Right atrium auricular region (tissue), 2 donors: ENCODE measurements at regions not wholly inside any gene's neighbourhood (a gene's known extent, or its start where the extent isn't known, plus 50 kb on each side); places are given as distances from the start of the nearest gene placed in this dataset.

Experiments
- DNase-seq: peaks from one replicate; pipeline ENCODE4 v3.0.0-alpha.2; 2019; ENCODE audit warnings: low spot score
- H3K27ac ChIP-seq, 2 donors: fragments of 200-600 bp; sonication (generic); 1 replicate in 1 of 2; 2 replicates in 1 of 2; pipeline ENCODE4 v1.5.1; 2016 to 2019
- H3K27me3 ChIP-seq, 2 donors: fragments of 200-600 bp; sonication (generic); one replicate each; pipeline versions ENCODE4 v1.5.1 to v1.6.0; 2017 to 2019
- H3K36me3 ChIP-seq: fragments of 200-600 bp; sonication (generic); one replicate; pipeline ENCODE4 v1.5.1; 2016
- H3K4me1 ChIP-seq, 2 donors: fragments of 200-600 bp; sonication (generic); one replicate each; pipeline versions ENCODE4 v1.5.1 to v1.6.0; 2017 to 2019
- H3K4me3 ChIP-seq, 2 donors: fragments of 200-600 bp; sonication (generic); 1 replicate in 1 of 2; 2 replicates in 1 of 2; pipeline ENCODE4 v1.5.1; 2017 to 2019; ENCODE audit warnings: mild to moderate bottlenecking in 1 of 2, moderate library complexity in 1 of 2
- H3K9me3 ChIP-seq, 2 donors: fragments of 200-600 bp; sonication (generic); one replicate each; pipeline ENCODE4 v1.5.1; 2019
- TF ChIP-seq, protein P1 (sequence below), 2 donors: fragments of 200-600 bp; sonication (generic); IDR thresholded peaks; one replicate each; pipeline ENCODE4 v1.5.1; 2019; ENCODE audit warnings: antibody characterized with exemption in 2 of 2

DNA sequence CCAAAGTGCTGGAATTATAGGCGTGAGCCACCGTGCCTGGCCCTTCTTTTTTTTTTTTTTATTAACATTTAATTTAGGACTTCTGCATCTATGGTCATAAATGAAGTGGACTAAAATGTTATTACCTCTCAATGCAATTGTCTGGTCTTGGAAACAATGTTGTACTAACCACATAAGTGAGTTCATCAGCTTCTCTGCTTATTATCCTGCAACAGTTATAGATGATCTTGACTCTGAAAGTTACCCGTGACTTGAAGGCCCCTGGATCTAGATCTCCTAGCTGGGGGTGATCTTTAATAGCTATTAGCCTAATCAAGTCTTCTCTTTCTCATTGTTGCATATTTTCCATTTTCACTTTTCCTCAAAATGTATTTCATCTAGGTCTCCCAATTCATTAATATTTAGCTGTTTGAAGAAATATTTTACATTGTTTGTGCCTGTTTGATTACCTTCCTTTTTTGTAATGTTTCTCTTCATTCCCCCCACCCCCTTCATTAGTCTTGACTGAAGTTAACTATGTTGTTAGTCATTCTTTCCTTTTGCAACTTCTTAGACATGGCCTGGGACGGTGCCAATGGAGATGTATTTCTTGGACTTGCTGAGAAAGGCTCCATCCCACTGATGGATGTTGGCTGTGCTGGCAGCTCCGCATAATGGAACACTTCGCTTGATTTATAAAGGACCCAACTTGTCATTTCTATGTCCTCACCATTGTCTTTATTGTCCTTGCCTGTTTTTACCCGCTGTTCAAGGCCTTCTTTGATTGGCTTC is 141.6 kb upstream of the RIOK3 start:
- peak; percentile 88 for DNase-seq
- Histone ChIP-seq H3K4me1 (peaks cover 0 to 9% of the 10 kb centered on the region in 2 donors), H3K36me3 (no peaks in the 10 kb centered on the region), H3K27me3 (no peaks in the 10 kb centered on the region), H3K9me3 (no peaks in the 10 kb centered on the region), H3K27ac (peak overlapping the region; percentile 25 to 31), H3K4me3 (no peak overlapping the region)
- TF ChIP-seq, protein P1, sequence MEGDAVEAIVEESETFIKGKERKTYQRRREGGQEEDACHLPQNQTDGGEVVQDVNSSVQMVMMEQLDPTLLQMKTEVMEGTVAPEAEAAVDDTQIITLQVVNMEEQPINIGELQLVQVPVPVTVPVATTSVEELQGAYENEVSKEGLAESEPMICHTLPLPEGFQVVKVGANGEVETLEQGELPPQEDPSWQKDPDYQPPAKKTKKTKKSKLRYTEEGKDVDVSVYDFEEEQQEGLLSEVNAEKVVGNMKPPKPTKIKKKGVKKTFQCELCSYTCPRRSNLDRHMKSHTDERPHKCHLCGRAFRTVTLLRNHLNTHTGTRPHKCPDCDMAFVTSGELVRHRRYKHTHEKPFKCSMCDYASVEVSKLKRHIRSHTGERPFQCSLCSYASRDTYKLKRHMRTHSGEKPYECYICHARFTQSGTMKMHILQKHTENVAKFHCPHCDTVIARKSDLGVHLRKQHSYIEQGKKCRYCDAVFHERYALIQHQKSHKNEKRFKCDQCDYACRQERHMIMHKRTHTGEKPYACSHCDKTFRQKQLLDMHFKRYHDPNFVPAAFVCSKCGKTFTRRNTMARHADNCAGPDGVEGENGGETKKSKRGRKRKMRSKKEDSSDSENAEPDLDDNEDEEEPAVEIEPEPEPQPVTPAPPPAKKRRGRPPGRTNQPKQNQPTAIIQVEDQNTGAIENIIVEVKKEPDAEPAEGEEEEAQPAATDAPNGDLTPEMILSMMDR (IDR thresholded peaks at IDR 0.05): no peak

DNA sequence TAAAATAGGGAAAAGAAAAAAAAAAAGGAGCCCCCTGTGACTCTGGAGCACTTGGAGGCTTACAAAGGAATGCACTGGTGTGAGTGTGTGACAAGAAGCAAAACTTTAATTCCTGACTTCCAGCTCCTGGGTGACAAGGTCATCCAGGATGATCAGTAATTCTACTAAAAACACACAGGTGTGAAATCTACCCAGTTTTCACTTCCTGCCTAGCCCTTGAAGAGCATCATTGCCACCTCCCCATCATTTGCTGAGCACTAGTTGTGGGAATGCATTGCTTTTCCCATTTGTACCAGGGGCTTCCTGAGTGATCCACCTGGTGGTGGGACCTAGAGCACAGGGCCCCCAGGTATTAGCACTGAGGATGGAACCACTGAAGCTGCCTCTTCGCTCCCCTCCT is 139.7 kb upstream of the RIOK3 start:
- DNase-seq: no peak
- TF ChIP-seq, protein P1 (IDR thresholded peaks at IDR 0.05): no peak
- no peak overlapping the region for H3K4me3 ChIP-seq
- peaks cover 0 to 9% of the 10 kb centered on the region in 2 donors for H3K4me1 ChIP-seq
- no peaks in the 10 kb centered on the region for H3K36me3 ChIP-seq
- no peaks in the 10 kb centered on the region for H3K9me3 ChIP-seq
- H3K27ac ChIP-seq: no peak overlapping the region
- no peaks in the 10 kb centered on the region for H3K27me3 ChIP-seq

DNA sequence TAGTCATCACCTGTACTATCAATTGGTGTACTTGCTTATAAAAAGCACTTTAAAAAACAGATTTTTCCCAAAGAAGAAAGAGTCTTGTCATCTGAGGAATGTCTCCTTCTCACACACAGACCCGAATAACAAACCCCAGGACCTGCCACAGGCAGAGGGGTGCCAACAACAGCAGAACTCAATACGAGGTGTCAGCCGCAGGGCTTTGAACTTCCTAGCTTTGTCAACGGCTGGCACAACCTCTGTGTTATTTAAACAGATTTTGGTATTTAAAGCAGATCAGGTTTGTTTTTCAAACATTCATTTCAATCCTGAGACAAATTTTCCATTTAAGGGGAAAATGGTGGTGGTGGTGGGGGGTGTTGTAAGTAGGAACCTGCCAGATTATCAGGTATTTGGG is 138.4 kb upstream of the RIOK3 start:
- H3K36me3 ChIP-seq: no peaks in the 10 kb centered on the region
- no peaks in the 10 kb centered on the region for H3K27me3 ChIP-seq
- no peaks in the 10 kb centered on the region for H3K9me3 ChIP-seq

DNA sequence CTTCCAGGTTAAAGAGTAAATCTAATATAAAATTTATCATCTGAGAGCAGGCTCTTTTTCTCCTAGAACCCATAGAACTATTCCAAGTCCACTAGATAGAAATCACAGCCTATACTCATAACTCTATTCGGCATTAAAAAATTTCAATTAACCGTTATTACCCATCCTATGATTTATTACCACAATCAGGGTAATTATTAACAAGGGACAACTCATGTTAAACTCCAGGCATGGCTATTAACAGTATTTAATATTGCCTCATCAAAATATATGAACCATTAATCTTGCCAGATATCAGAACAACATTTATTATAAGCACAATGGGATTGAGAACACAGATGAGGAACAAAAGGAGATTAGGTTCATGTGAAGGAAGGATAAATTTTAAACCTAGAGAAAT is 136.8 kb upstream of the RIOK3 start:
- no peak for DNase-seq
- Histone ChIP-seq H3K27ac (no peak overlapping the region), H3K27me3 (no peaks in the 10 kb centered on the region), H3K9me3 (no peaks in the 10 kb centered on the region), H3K4me1 (peaks cover 0 to 9% of the 10 kb centered on the region in 2 donors), H3K4me3 (no peak overlapping the region), H3K36me3 (no peaks in the 10 kb centered on the region)
- TF ChIP-seq, protein P1 (IDR thresholded peaks at IDR 0.05): no peak

More for the DNA sequence above, 138.4 kb upstream of the RIOK3 start:
- TF ChIP-seq, protein P1 (IDR thresholded peaks at IDR 0.05): no peak
- H3K4me1 ChIP-seq: peaks cover 0 to 9% of the 10 kb centered on the region in 2 donors
- H3K27ac ChIP-seq: no peak overlapping the region
- DNase-seq: no peak
- H3K4me3 ChIP-seq: no peak overlapping the region

DNA sequence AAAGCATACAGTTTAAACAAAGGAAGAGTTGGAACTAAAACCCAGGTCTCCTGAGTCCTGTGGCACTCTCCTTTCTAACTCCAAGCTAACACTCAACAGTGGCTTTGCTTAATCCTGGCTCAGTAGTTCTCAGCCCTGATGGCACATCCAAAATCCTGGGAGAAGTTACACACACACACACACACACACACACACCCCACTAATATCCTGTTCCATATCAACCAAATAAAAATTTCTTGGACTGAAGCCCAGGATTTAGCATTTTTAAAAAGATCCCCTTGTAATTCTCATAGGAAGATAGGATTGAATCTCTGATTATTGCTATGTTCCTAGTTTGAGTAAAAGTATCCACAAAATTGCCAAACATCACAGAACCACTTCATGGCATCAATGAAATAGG is 136.1 kb upstream of the RIOK3 start:
- no peaks in the 10 kb centered on the region for H3K36me3 ChIP-seq
- H3K27me3 ChIP-seq: no peaks in the 10 kb centered on the region
- H3K27ac ChIP-seq: no peak overlapping the region
- no peak for DNase-seq
- H3K9me3 ChIP-seq: no peaks in the 10 kb centered on the region
- TF ChIP-seq, protein P1 (IDR thresholded peaks at IDR 0.05): no peak
- H3K4me1 ChIP-seq: peaks cover 0 to 7% of the 10 kb centered on the region in 2 donors
- no peak overlapping the region for H3K4me3 ChIP-seq
